K562 (cell line): ENCODE measurements at regions not wholly inside any gene's neighbourhood (a gene's known extent, or its start where the extent isn't known, plus 50 kb on each side); places are given as distances from the start of the nearest gene placed in this dataset.

Experiments used
- CHD7 ChIP-seq: fragments of 200-600 bp; sonication (generic); IDR thresholded peaks from one replicate; pipeline ENCODE4 v1.6.1; 2012; ENCODE audit warnings: mild to moderate bottlenecking, low read depth, low read length, inconsistent platforms
- DNMT1 ChIP-seq: fragments of 450-650 bp; IDR thresholded peaks from 2 replicates; pipeline ENCODE4 v1.6.1; 2016; ENCODE audit warnings: antibody characterized with exemption, mild to moderate bottlenecking
- FOXJ2 ChIP-seq: fragments of 200-800 bp; sonication (Bioruptor generic); IDR thresholded peaks from 2 replicates; pipeline ENCODE4 v1.6.1; 2016; ENCODE audit warnings: missing genetic modification characterization, missing compliant biosample characterization
- HOXB6 ChIP-seq: fragments of 250-450 bp; sonication (Bioruptor Pico); IDR thresholded peaks from 2 replicates; pipeline ENCODE4 v1.5.1; 2022; ENCODE audit warnings: mild to moderate bottlenecking, borderline replicate concordance
- IRF2 ChIP-seq: sonication (generic); formaldehyde crosslinking; IDR thresholded peaks from 2 replicates; pipeline ENCODE4 v1.8.1; 2022; ENCODE audit warnings: mild to moderate bottlenecking, missing genetic modification reagents
- KDM5B ChIP-seq: fragments of 200-600 bp; sonication (generic); IDR thresholded peaks from 2 replicates; pipeline ENCODE4 v1.6.1; 2012; ENCODE audit warnings: low read depth, mild to moderate bottlenecking, moderate library complexity, low read length, control low read depth, inconsistent platforms; ENCODE audit not compliant: insufficient replicate concordance
- NFATC3 ChIP-seq: fragments of 450-650 bp; IDR thresholded peaks from 2 replicates; pipeline ENCODE4 v1.6.1; 2017; ENCODE audit warnings: mild to moderate bottlenecking
- PHB ChIP-seq: fragments of 250-450 bp; sonication (Bioruptor Pico); IDR thresholded peaks from 2 replicates; pipeline ENCODE4 v1.5.0; 2021
- RBBP5 ChIP-seq: fragments of 200-600 bp; sonication (generic); IDR thresholded peaks from 2 replicates; pipeline ENCODE4 v1.6.1; 2012; ENCODE audit warnings: borderline replicate concordance, mild to moderate bottlenecking, low read length, control low read depth, inconsistent platforms; ENCODE audit not compliant: insufficient read depth, poor library complexity, severe bottlenecking
- SLC30A9 ChIP-seq: fragments of 250-450 bp; sonication (Bioruptor Pico); IDR thresholded peaks from 2 replicates; pipeline ENCODE4 v1.8.0; 2022; ENCODE audit warnings: mild to moderate bottlenecking, moderate library complexity
- ZBTB34 ChIP-seq: fragments of 250-450 bp; sonication (Bioruptor Pico); IDR thresholded peaks from 2 replicates; pipeline ENCODE4 v1.8.0; 2021; ENCODE audit warnings: mild to moderate bottlenecking, moderate library complexity
- ZNF518B ChIP-seq: fragments of 250-450 bp; sonication (Bioruptor Pico); IDR thresholded peaks from 2 replicates; pipeline ENCODE4 v1.5.0; 2021; ENCODE audit warnings: mild to moderate bottlenecking, moderate library complexity
- ZNF75A ChIP-seq: fragments of 450-650 bp; formaldehyde crosslinking; IDR thresholded peaks from 2 replicates; pipeline ENCODE4 v1.4.0; 2020; ENCODE audit warnings: mild to moderate bottlenecking

DNA sequence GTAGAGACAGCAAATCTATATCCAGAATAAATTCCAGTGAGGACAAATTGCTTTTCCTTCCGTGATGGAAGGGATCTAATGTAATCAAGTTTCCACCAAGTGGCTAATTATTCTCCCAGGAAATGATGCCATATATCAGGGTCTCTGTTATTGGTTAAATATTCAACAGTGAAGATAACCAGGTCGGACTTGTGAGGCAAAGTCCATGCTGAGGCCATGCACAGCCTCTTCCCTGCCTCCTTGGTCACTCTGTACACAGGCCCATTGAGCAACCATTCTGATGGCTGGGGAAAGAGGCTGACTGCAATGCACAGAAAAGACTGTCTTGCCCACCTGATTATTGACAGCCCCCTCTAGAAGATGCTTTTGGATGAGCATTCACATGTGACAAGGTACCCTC, 90.1 kb downstream of the TNFAIP2 start (continued):
- TF ChIP-seq ZNF518B (no peak), DNMT1 (no peak), NFATC3 (no peak), SLC30A9 (CRISPR knock-in tag) (no peak), IRF2 (no peak), ZBTB34 (CRISPR knock-in tag) (no peak), RBBP5 (no peak), PHB (CRISPR knock-in tag) (no peak), KDM5B (no peak), FOXJ2 (tag) (no peak), HOXB6 (CRISPR knock-in tag) (no peak), ZNF75A (CRISPR knock-in tag) (no peak), CHD7 (no peak)
